ENCODE measurements at regions not wholly inside any gene's neighbourhood (a gene's known extent, or its start where the extent isn't known, plus 50 kb on each side); places are given as distances from the start of the nearest gene placed in this dataset.

GRCh38 chr11:106464728-106465127 is 387.3 kb downstream of the AASDHPPT start:
- CTCF ChIA-PET = interaction anchor here (0.6 to 0.7 kb wide), 2 partner anchors 10 to 176 kb away, joined by 3 to 5 read pairs; no protein-coding TSS in a partner anchor
- Histone ChIP-seq H3K4me1 (ENCODE audit: control insufficient read depth, insufficient read depth, low read length) (no peaks in the 10 kb centered on the region), H3K36me3 (ENCODE audit: control insufficient read depth in 2 of 2, insufficient read depth in 1 of 2, low read length in 2 of 2) (no peaks in the 10 kb centered on the region), H3K4me3 (ENCODE audit: low read depth, low read length) (no peak overlapping the region), H3K9me3 (ENCODE audit: control insufficient read depth, insufficient read depth, low read depth, low read length) (no peaks in the 10 kb centered on the region), H3K27ac (ENCODE audit: extremely low read depth, low read depth, low read length) (no peak overlapping the region)
- TF ChIP-seq ZNF596 (tag by site-specific recombination; IDR thresholded peaks at IDR 0.05) (no peak), ZNF660 (tag by site-specific recombination; IDR thresholded peaks at IDR 0.05) (no peak), ZNF707 (tag by site-specific recombination; IDR thresholded peaks at IDR 0.05) (no peak), ZNF248 (tag by site-specific recombination; IDR thresholded peaks at IDR 0.05) (no peak), EGR2 (tag by site-specific recombination; IDR thresholded peaks at IDR 0.05; ENCODE audit: low read depth) (no peak), ZNF214 (tag by site-specific recombination; IDR thresholded peaks at IDR 0.05; ENCODE audit: borderline replicate concordance) (no peak), KLF16 (tag by site-specific recombination; IDR thresholded peaks at IDR 0.05) (no peak), ZNF155 (tag by site-specific recombination; IDR thresholded peaks at IDR 0.05) (no peak), ZNF623 (tag by site-specific recombination; IDR thresholded peaks at IDR 0.05) (no peak), SCRT2 (tag by site-specific recombination; IDR thresholded peaks at IDR 0.05) (no peak), ZNF792 (tag by site-specific recombination; IDR thresholded peaks at IDR 0.05) (no peak), ZNF670 (tag by site-specific recombination; IDR thresholded peaks at IDR 0.05; ENCODE audit: low read depth) (no peak), PRDM1 (tag by site-specific recombination; IDR thresholded peaks at IDR 0.05) (no peak), ZBTB48 (tag by site-specific recombination; IDR thresholded peaks at IDR 0.05) (no peak)
- TF ChIP-seq, protein P1, sequence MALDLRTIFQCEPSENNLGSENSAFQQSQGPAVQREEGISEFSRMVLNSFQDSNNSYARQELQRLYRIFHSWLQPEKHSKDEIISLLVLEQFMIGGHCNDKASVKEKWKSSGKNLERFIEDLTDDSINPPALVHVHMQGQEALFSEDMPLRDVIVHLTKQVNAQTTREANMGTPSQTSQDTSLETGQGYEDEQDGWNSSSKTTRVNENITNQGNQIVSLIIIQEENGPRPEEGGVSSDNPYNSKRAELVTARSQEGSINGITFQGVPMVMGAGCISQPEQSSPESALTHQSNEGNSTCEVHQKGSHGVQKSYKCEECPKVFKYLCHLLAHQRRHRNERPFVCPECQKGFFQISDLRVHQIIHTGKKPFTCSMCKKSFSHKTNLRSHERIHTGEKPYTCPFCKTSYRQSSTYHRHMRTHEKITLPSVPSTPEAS (tag by site-specific recombination; IDR thresholded peaks at IDR 0.05) = no peak
- TF ChIP-seq, protein P2, sequence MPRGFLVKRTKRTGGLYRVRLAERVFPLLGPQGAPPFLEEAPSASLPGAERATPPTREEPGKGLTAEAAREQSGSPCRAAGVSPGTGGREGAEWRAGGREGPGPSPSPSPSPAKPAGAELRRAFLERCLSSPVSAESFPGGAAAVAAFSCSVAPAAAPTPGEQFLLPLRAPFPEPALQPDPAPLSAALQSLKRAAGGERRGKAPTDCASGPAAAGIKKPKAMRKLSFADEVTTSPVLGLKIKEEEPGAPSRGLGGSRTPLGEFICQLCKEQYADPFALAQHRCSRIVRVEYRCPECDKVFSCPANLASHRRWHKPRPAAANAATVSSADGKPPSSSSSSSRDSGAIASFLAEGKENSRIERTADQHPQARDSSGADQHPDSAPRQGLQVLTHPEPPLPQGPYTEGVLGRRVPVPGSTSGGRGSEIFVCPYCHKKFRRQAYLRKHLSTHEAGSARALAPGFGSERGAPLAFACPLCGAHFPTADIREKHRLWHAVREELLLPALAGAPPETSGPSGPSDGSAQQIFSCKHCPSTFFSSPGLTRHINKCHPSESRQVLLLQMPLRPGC (tag by site-specific recombination; IDR thresholded peaks at IDR 0.05) = no peak
- TF ChIP-seq, protein P3, sequence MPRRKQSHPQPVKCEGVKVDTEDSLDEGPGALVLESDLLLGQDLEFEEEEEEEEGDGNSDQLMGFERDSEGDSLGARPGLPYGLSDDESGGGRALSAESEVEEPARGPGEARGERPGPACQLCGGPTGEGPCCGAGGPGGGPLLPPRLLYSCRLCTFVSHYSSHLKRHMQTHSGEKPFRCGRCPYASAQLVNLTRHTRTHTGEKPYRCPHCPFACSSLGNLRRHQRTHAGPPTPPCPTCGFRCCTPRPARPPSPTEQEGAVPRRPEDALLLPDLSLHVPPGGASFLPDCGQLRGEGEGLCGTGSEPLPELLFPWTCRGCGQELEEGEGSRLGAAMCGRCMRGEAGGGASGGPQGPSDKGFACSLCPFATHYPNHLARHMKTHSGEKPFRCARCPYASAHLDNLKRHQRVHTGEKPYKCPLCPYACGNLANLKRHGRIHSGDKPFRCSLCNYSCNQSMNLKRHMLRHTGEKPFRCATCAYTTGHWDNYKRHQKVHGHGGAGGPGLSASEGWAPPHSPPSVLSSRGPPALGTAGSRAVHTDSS (tag by site-specific recombination; IDR thresholded peaks at IDR 0.05) = no peak
- POLR2A ChIA-PET = no interaction called here

DNA sequence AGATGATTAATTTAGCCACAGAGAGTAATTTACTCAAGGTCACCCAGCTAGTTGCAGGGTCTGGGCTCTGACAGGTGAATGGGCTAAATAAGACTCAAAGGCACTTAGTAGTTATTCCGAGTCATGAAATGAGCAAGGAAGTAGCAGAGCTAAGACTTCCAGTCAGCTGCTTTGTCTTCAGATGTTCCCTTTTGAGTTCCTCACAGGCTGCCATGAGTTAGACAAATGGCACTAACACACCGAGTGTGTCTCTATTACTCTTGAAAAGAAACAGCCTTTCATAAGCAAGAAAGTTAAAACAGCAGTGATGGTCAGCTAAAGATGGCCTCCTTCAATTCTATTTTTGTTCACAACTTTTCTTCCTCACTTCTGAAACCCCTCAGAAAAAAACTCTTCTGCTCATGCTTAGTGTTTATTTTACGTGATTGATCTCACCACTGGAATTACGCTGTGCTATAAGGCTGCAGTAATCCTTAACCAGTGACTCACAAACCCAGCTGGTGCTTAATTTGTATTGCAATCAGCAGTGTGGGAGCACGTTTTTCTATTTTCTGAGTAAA is 389.1 kb downstream of the AASDHPPT start:
- Histone ChIP-seq H3K27ac (ENCODE audit: extremely low read depth, low read depth, low read length) (no peak overlapping the region), H3K4me1 (ENCODE audit: control insufficient read depth, insufficient read depth, low read length) (no peaks in the 10 kb centered on the region)
- CTCF ChIA-PET = no interaction called here

More for the DNA sequence above, 389.1 kb downstream of the AASDHPPT start:
- TF ChIP-seq GLIS1 (tag by site-specific recombination; IDR thresholded peaks at IDR 0.05) = no peak
- no peak for TF ChIP-seq HOXA7 (CRISPR knock-in tag; IDR thresholded peaks at IDR 0.05; ENCODE audit: borderline replicate concordance)
- no peak for TF ChIP-seq ZNF555 (tag by site-specific recombination; conservative IDR thresholded peaks at IDR 0.05)
- TF ChIP-seq ZNF792 (tag by site-specific recombination; IDR thresholded peaks at IDR 0.05) = no peak
- TF ChIP-seq SETDB1 (IDR thresholded peaks at IDR 0.05; ENCODE audit: insufficient read length, low read length) = no peak
- TF ChIP-seq TRIM28 (IDR thresholded peaks at IDR 0.05; ENCODE audit: borderline replicate concordance, low read length) = peak; percentile 72
- TF ChIP-seq, protein P4, sequence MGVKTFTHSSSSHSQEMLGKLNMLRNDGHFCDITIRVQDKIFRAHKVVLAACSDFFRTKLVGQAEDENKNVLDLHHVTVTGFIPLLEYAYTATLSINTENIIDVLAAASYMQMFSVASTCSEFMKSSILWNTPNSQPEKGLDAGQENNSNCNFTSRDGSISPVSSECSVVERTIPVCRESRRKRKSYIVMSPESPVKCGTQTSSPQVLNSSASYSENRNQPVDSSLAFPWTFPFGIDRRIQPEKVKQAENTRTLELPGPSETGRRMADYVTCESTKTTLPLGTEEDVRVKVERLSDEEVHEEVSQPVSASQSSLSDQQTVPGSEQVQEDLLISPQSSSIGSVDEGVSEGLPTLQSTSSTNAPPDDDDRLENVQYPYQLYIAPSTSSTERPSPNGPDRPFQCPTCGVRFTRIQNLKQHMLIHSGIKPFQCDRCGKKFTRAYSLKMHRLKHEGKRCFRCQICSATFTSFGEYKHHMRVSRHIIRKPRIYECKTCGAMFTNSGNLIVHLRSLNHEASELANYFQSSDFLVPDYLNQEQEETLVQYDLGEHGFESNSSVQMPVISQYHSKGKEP (tag by site-specific recombination; IDR thresholded peaks at IDR 0.05) = no peak
- Histone ChIP-seq H3K9me3 (ENCODE audit: control insufficient read depth, insufficient read depth, low read depth, low read length) (no peaks in the 10 kb centered on the region), H3K36me3 (ENCODE audit: control insufficient read depth in 2 of 2, insufficient read depth in 1 of 2, low read length in 2 of 2) (no peaks in the 10 kb centered on the region), H3K4me3 (ENCODE audit: low read depth, low read length) (no peak overlapping the region)
- POLR2A ChIA-PET = no interaction called here

All from HEK293 (cell line).